H1 (cell line): ENCODE measurements at regions not wholly inside any gene's neighbourhood (a gene's known extent, or its start where the extent isn't known, plus 50 kb on each side); places are given as distances from the start of the nearest gene placed in this dataset.

ENCODE experiments used
- CREB1 ChIP-seq: IDR thresholded peaks from 2 replicates; pipeline ENCODE4 v1.6.1; 2012; ENCODE audit warnings: inconsistent platforms
- EP300 ChIP-seq, 2 experiments: IDR thresholded peaks; 1 replicate in 1 of 2; 2 replicates in 1 of 2; pipeline ENCODE4 v1.6.1; 2011 to 2012; ENCODE audit warnings: low read depth in 2 of 2, low read length in 2 of 2, mild to moderate bottlenecking in 2 of 2, borderline replicate concordance in 1 of 2, inconsistent platforms in 1 of 2, moderate library complexity in 1 of 2
- KDM4A ChIP-seq: IDR thresholded peaks from one replicate; pipeline ENCODE4 v1.7.1; 2012; ENCODE audit warnings: low read depth, mild to moderate bottlenecking, moderate library complexity, low read length, inconsistent platforms; ENCODE audit not compliant: severe bottlenecking
- RFX5 ChIP-seq: IDR thresholded peaks from 2 replicates; pipeline ENCODE4 v1.6.1; 2011; ENCODE audit warnings: low read depth, low read length, improper control_type of control experiment, borderline replicate concordance
- RNF2 ChIP-seq: fragments of 200-900, 300-1000 bp; sonication (generic); IDR thresholded peaks from 2 replicates; pipeline ENCODE4 v1.7.1; 2016; ENCODE audit warnings: borderline replicate concordance, low read depth, mild to moderate bottlenecking, antibody characterized with exemption, low read length; ENCODE audit not compliant: poor library complexity, severe bottlenecking; ENCODE audit errors: missing control alignments
- RXRA ChIP-seq: IDR thresholded peaks from 2 replicates; pipeline ENCODE4 v1.6.1; 2011; ENCODE audit warnings: low read depth, mild to moderate bottlenecking, low read length, moderate library complexity; ENCODE audit not compliant: insufficient read depth
- TF ChIP-seq, protein P1 (sequence below): fragments of 300-600 bp; sonication (generic); IDR thresholded peaks from 2 replicates; pipeline ENCODE4 v1.7.1; 2012; ENCODE audit warnings: low read length, moderate library complexity, mild to moderate bottlenecking, inconsistent platforms; ENCODE audit not compliant: insufficient replicate concordance
- TF ChIP-seq, protein P2 (sequence below): IDR thresholded peaks from 2 replicates; pipeline ENCODE4 v1.6.1; 2012; ENCODE audit warnings: inconsistent platforms

- TF ChIP-seq, protein P1, sequence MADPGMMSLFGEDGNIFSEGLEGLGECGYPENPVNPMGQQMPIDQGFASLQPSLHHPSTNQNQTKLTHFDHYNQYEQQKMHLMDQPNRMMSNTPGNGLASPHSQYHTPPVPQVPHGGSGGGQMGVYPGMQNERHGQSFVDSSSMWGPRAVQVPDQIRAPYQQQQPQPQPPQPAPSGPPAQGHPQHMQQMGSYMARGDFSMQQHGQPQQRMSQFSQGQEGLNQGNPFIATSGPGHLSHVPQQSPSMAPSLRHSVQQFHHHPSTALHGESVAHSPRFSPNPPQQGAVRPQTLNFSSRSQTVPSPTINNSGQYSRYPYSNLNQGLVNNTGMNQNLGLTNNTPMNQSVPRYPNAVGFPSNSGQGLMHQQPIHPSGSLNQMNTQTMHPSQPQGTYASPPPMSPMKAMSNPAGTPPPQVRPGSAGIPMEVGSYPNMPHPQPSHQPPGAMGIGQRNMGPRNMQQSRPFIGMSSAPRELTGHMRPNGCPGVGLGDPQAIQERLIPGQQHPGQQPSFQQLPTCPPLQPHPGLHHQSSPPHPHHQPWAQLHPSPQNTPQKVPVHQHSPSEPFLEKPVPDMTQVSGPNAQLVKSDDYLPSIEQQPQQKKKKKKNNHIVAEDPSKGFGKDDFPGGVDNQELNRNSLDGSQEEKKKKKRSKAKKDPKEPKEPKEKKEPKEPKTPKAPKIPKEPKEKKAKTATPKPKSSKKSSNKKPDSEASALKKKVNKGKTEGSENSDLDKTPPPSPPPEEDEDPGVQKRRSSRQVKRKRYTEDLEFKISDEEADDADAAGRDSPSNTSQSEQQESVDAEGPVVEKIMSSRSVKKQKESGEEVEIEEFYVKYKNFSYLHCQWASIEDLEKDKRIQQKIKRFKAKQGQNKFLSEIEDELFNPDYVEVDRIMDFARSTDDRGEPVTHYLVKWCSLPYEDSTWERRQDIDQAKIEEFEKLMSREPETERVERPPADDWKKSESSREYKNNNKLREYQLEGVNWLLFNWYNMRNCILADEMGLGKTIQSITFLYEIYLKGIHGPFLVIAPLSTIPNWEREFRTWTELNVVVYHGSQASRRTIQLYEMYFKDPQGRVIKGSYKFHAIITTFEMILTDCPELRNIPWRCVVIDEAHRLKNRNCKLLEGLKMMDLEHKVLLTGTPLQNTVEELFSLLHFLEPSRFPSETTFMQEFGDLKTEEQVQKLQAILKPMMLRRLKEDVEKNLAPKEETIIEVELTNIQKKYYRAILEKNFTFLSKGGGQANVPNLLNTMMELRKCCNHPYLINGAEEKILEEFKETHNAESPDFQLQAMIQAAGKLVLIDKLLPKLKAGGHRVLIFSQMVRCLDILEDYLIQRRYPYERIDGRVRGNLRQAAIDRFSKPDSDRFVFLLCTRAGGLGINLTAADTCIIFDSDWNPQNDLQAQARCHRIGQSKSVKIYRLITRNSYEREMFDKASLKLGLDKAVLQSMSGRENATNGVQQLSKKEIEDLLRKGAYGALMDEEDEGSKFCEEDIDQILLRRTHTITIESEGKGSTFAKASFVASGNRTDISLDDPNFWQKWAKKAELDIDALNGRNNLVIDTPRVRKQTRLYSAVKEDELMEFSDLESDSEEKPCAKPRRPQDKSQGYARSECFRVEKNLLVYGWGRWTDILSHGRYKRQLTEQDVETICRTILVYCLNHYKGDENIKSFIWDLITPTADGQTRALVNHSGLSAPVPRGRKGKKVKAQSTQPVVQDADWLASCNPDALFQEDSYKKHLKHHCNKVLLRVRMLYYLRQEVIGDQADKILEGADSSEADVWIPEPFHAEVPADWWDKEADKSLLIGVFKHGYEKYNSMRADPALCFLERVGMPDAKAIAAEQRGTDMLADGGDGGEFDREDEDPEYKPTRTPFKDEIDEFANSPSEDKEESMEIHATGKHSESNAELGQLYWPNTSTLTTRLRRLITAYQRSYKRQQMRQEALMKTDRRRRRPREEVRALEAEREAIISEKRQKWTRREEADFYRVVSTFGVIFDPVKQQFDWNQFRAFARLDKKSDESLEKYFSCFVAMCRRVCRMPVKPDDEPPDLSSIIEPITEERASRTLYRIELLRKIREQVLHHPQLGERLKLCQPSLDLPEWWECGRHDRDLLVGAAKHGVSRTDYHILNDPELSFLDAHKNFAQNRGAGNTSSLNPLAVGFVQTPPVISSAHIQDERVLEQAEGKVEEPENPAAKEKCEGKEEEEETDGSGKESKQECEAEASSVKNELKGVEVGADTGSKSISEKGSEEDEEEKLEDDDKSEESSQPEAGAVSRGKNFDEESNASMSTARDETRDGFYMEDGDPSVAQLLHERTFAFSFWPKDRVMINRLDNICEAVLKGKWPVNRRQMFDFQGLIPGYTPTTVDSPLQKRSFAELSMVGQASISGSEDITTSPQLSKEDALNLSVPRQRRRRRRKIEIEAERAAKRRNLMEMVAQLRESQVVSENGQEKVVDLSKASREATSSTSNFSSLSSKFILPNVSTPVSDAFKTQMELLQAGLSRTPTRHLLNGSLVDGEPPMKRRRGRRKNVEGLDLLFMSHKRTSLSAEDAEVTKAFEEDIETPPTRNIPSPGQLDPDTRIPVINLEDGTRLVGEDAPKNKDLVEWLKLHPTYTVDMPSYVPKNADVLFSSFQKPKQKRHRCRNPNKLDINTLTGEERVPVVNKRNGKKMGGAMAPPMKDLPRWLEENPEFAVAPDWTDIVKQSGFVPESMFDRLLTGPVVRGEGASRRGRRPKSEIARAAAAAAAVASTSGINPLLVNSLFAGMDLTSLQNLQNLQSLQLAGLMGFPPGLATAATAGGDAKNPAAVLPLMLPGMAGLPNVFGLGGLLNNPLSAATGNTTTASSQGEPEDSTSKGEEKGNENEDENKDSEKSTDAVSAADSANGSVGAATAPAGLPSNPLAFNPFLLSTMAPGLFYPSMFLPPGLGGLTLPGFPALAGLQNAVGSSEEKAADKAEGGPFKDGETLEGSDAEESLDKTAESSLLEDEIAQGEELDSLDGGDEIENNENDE, result no peak
- TF ChIP-seq RNF2 (no peak), CREB1 (no peak), EP300 (IDR thresholded peaks at IDR 0.05; ENCODE audit: borderline replicate concordance in 1 of 2, low read depth in 2 of 2, low read length in 2 of 2) (no peak), KDM4A (no peak), RFX5 (no peak), RXRA (no peak)
- TF ChIP-seq, protein P2, sequence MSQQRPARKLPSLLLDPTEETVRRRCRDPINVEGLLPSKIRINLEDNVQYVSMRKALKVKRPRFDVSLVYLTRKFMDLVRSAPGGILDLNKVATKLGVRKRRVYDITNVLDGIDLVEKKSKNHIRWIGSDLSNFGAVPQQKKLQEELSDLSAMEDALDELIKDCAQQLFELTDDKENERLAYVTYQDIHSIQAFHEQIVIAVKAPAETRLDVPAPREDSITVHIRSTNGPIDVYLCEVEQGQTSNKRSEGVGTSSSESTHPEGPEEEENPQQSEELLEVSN, result no peak
These were observed 149.7 kb downstream of the KLF13 start (continued) for GRCh38 chr15:31476236-31476810.
